Mesendoderm (in vitro differentiated cells): ENCODE measurements at regions not wholly inside any gene's neighbourhood (a gene's known extent, or its start where the extent isn't known, plus 50 kb on each side); places are given as distances from the start of the nearest gene placed in this dataset.

ENCODE experiments used
- DNase-seq: peaks from one replicate; pipeline ENCODE4 v3.0.0; 2013
- H2AK5ac ChIP-seq: 2 replicates; pipeline ENCODE4 v1.6.1; 2013; ENCODE audit warnings: low read length, inconsistent platforms
- H2BK120ac ChIP-seq: 2 replicates; pipeline ENCODE4 v1.6.1; 2013; ENCODE audit warnings: low read depth, mild to moderate bottlenecking, low read length, moderate library complexity, mixed read lengths
- H2BK15ac ChIP-seq: replicated peaks from 2 replicates; pipeline ENCODE4 v1.6.1; 2013; ENCODE audit warnings: low read depth, mild to moderate bottlenecking, moderate library complexity
- H2BK5ac ChIP-seq: 2 replicates; pipeline ENCODE4 v1.6.1; 2013; ENCODE audit warnings: low read length, inconsistent platforms
- H3K18ac ChIP-seq: 2 replicates; pipeline ENCODE4 v1.6.1; 2013; ENCODE audit warnings: mild to moderate bottlenecking, low read length, mixed read lengths
- H3K23ac ChIP-seq: one replicate; pipeline ENCODE4 v1.6.1; 2013; ENCODE audit warnings: low read length
- H3K27ac ChIP-seq: 2 replicates; pipeline ENCODE4 v1.5.1; 2013; ENCODE audit warnings: low read depth, mild to moderate bottlenecking, inconsistent platforms, low read length, moderate library complexity
- H3K27me3 ChIP-seq: 2 replicates; pipeline ENCODE4 v1.6.1; 2013; ENCODE audit warnings: low read length, control low read depth, mild to moderate bottlenecking, inconsistent platforms; ENCODE audit not compliant: insufficient read depth, poor library complexity
- H3K36me3 ChIP-seq: 2 replicates; pipeline ENCODE4 v1.6.1; 2013; ENCODE audit warnings: low read length, inconsistent platforms; ENCODE audit not compliant: control insufficient read depth, insufficient read depth
- H3K4ac ChIP-seq: one replicate; pipeline ENCODE4 v1.6.1; 2013; ENCODE audit warnings: low read depth, mild to moderate bottlenecking, low read length, moderate library complexity
- H3K4me1 ChIP-seq: 2 replicates; pipeline ENCODE4 v1.6.1; 2013; ENCODE audit warnings: low read depth, low read length, inconsistent platforms; ENCODE audit not compliant: control insufficient read depth
- H3K4me2 ChIP-seq: 2 replicates; pipeline ENCODE4 v1.6.1; 2013; ENCODE audit warnings: low read length
- H3K4me3 ChIP-seq: 2 replicates; pipeline ENCODE4 v1.5.1; 2013; ENCODE audit warnings: mild to moderate bottlenecking, low read length
- H3K56ac ChIP-seq: one replicate; pipeline ENCODE4 v1.6.1; 2013; ENCODE audit warnings: low read length
- H3K79me1 ChIP-seq: 2 replicates; pipeline ENCODE4 v1.6.1; 2013; ENCODE audit warnings: low read length, inconsistent platforms
- H3K79me2 ChIP-seq: 2 replicates; pipeline ENCODE4 v1.6.1; 2013; ENCODE audit warnings: mild to moderate bottlenecking, low read length; ENCODE audit not compliant: control insufficient read depth, insufficient read depth
- H3K9ac ChIP-seq: 2 replicates; pipeline ENCODE4 v1.6.1; 2013; ENCODE audit warnings: low read length, inconsistent platforms
- H4K5ac ChIP-seq: one replicate; pipeline ENCODE4 v1.6.1; 2013; ENCODE audit warnings: low read length
- H4K8ac ChIP-seq: one replicate; pipeline ENCODE4 v1.6.1; 2013; ENCODE audit warnings: low read depth, mild to moderate bottlenecking, control low read depth, low read length, moderate library complexity
- WGBS: extraction: QIAGEN DNeasy Blood & Tissue Kit; methylation state at CpG from one replicate; pipeline ENCODE4 v1.1.7; 2013; ENCODE audit warnings: low lambda C conversion rate, missing lambda C conversion rate; ENCODE audit not compliant: insufficient coverage; ENCODE audit errors: extremely low coverage; 5-methylcytosine and 5-hydroxymethylcytosine counted together

DNA sequence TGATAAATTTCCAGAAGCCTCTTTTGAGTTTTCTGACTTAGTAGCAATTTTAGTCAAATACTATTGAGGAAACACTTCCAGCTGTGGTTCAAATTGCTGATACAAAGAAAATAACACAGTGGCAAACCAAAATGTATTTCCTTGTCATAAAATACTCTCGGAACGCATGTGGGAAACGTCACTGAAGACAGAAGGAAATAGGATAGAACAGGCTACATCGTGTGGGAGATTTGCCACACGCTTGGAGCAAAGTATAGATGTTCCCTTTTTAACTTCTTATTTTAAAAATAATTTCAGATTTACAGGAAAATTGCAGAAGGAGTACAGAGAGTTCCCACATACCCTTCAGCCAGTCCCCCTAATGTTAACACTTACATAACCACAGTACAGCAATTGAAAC lies 88.8 kb downstream of the ING1 start:
- Histone ChIP-seq H3K23ac (no peak overlapping the region), H3K79me1 (no peaks in the 10 kb centered on the region), H3K4me2 (no peak overlapping the region), H3K18ac (no peak overlapping the region), H3K27ac (no peak overlapping the region), H3K27me3 (no peaks in the 10 kb centered on the region), H4K8ac (no peak overlapping the region), H2BK120ac (no peak overlapping the region), H3K79me2 (no peaks in the 10 kb centered on the region), H3K36me3 (no peaks in the 10 kb centered on the region), H3K56ac (no peak overlapping the region), H4K5ac (no peak overlapping the region), H3K4me1 (peaks cover 3% of the 10 kb centered on the region), H3K4me3 (no peak overlapping the region), H2BK15ac (no peak overlapping the region), H3K9ac (no peak overlapping the region), H2AK5ac (no peak overlapping the region), H2BK5ac (no peak overlapping the region), H3K4ac (no peak overlapping the region)
- DNase-seq: no peak
- no CpG with 5 or more reads among the region's 5 CpGs for WGBS

DNA sequence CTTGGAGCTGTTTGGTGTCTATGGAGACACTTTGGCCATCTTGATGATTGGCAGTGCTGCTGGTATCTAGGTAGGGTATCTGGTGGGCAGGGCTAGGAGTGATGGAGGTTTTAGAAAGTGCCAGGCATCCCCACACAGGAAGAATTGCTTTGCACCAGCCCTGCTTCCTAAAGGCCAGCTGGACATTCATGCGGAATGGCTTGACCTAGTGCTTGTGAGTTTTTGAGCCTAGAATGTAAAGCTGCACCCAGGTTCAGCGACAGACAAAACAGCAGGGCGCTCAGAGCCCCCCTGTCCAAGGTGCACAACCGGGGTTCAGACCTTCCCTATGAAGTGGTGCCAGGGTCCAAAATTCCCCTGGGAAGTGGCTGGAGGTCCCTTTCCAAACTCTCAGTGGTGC lies 93.1 kb downstream of the ING1 start:
- H4K8ac ChIP-seq: no peak overlapping the region
- H3K9ac ChIP-seq: no peak overlapping the region
- no peaks in the 10 kb centered on the region for H3K4me1 ChIP-seq
- H2BK120ac ChIP-seq: no peak overlapping the region
- no peak overlapping the region for H2BK15ac ChIP-seq
- no peak for DNase-seq
- no peak overlapping the region for H2BK5ac ChIP-seq
- no peak overlapping the region for H2AK5ac ChIP-seq
- H3K27ac ChIP-seq: no peak overlapping the region
- no peak overlapping the region for H3K4me2 ChIP-seq
- no peak overlapping the region for H3K4me3 ChIP-seq
- no peak overlapping the region for H3K4ac ChIP-seq
- H3K56ac ChIP-seq: no peak overlapping the region
- no peak overlapping the region for H3K23ac ChIP-seq
- H3K27me3 ChIP-seq: no peaks in the 10 kb centered on the region
- H3K36me3 ChIP-seq: no peaks in the 10 kb centered on the region
- no peak overlapping the region for H3K18ac ChIP-seq
- H3K79me2 ChIP-seq: no peaks in the 10 kb centered on the region
- no CpG with 5 or more reads among the region's 4 CpGs for WGBS
- no peaks in the 10 kb centered on the region for H3K79me1 ChIP-seq
- H4K5ac ChIP-seq: no peak overlapping the region

DNA sequence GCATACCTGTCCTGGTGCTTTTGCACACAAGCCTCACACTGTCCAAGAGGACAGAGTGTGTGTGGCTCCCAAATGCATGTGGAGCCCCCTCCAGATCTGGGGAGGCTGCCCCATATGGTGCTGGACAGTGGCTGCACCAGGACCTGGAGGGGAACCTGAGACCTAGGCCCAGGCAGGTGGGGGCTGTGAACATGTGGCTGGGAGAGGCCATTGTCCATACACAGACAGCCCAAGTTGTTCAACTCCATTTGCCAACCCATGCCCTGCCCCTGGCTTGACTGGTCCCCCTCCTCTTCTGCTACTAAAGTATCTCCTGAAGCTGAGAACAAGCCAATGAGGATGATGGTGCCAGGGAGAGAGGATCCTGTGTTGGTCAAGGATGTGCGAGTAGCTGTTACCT lies 94.0 kb downstream of the ING1 start:
- WGBS: no CpG with 5 or more reads among the region's 1 CpG
- H3K27me3 ChIP-seq: no peaks in the 10 kb centered on the region
- no peak overlapping the region for H3K9ac ChIP-seq
- H3K4me2 ChIP-seq: no peak overlapping the region
- no peak overlapping the region for H2BK120ac ChIP-seq
- H2BK15ac ChIP-seq: no peak overlapping the region
- H3K4me3 ChIP-seq: no peak overlapping the region
- no peak overlapping the region for H4K5ac ChIP-seq
- H3K4me1 ChIP-seq: no peaks in the 10 kb centered on the region
- no peak overlapping the region for H3K18ac ChIP-seq
- no peak overlapping the region for H3K27ac ChIP-seq
- H3K4ac ChIP-seq: no peak overlapping the region
- no peak overlapping the region for H2AK5ac ChIP-seq
- DNase-seq: no peak
- H3K79me2 ChIP-seq: no peaks in the 10 kb centered on the region
- no peak overlapping the region for H2BK5ac ChIP-seq
- no peak overlapping the region for H3K56ac ChIP-seq
- no peaks in the 10 kb centered on the region for H3K36me3 ChIP-seq
- no peaks in the 10 kb centered on the region for H3K79me1 ChIP-seq
- no peak overlapping the region for H4K8ac ChIP-seq
- H3K23ac ChIP-seq: peak overlapping the region; percentile 76

DNA sequence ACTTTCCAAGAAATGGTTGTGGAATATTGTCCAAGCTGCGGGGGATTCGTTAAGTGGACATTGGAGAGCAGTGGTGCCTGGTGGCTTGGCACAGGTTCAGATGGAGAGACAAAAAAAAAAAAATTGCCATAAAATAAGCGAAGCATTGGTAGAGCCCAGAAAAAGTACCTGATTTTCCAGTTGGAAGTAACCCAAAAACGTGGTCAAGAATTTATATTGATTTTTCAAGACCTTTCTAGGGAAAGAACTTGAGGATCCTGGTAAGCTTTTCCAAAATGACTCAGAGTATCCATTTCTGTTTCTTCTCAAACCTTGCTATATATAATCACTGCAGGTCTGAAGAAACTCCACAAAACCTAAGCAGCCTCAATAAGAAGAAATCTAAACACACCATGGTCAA lies 94.6 kb downstream of the ING1 start:
- no peak overlapping the region for H2BK120ac ChIP-seq
- no peak overlapping the region for H3K4me3 ChIP-seq
- no peak overlapping the region for H3K27ac ChIP-seq
- H2AK5ac ChIP-seq: no peak overlapping the region
- no peaks in the 10 kb centered on the region for H3K36me3 ChIP-seq
- no peaks in the 10 kb centered on the region for H3K27me3 ChIP-seq
- WGBS: no CpG with 5 or more reads among the region's 4 CpGs
- no peak overlapping the region for H3K18ac ChIP-seq
- no peak overlapping the region for H3K4me2 ChIP-seq
- no peak overlapping the region for H3K9ac ChIP-seq
- no peaks in the 10 kb centered on the region for H3K79me2 ChIP-seq
- no peak overlapping the region for H3K23ac ChIP-seq
- H3K4me1 ChIP-seq: no peaks in the 10 kb centered on the region
- no peak overlapping the region for H3K4ac ChIP-seq
- no peak for DNase-seq
- no peak overlapping the region for H2BK5ac ChIP-seq
- H4K8ac ChIP-seq: no peak overlapping the region
- no peak overlapping the region for H3K56ac ChIP-seq
- no peak overlapping the region for H4K5ac ChIP-seq
- no peak overlapping the region for H2BK15ac ChIP-seq
- H3K79me1 ChIP-seq: no peaks in the 10 kb centered on the region

DNA sequence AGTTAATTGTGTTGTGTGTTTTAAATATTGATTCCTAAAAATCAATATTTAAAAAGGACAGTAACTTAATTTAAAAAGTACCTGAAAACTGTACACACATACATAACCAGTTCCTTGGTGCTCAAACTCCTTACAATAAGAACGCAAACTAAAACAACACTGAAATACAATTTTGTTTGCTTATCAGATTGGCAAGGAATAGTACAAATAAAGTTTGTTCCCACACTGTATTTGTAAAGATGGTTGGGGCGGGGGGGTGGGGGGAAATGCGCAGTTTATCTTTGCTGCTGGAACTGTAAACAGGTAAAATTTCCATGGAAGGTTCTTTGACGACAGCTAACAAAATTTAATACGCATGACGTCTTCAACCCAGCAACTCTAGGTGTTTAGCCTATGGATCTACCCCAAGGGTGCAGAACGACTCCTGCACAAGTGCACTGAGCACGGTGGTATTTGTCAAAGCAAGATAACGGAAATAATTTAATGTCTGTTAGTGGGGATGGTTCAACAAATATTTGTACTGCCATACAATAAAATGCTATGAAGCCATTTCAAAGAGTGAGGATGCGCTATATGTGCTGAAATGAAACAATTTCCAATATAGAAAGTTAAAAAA lies 96.5 kb downstream of the ING1 start:
- Histone ChIP-seq H3K79me2 (no peaks in the 10 kb centered on the region), H2AK5ac (no peak overlapping the region), H2BK5ac (no peak overlapping the region), H2BK120ac (no peak overlapping the region), H3K79me1 (no peaks in the 10 kb centered on the region), H3K56ac (no peak overlapping the region), H3K9ac (no peak overlapping the region), H3K4me1 (no peaks in the 10 kb centered on the region), H4K5ac (no peak overlapping the region), H3K27ac (no peak overlapping the region), H3K23ac (no peak overlapping the region), H3K4me2 (no peak overlapping the region), H3K4ac (no peak overlapping the region), H3K27me3 (no peaks in the 10 kb centered on the region), H3K36me3 (no peaks in the 10 kb centered on the region), H3K18ac (no peak overlapping the region), H2BK15ac (no peak overlapping the region), H4K8ac (no peak overlapping the region), H3K4me3 (no peak overlapping the region)
- no peak for DNase-seq
- no CpG with 5 or more reads among the region's 10 CpGs for WGBS

DNA sequence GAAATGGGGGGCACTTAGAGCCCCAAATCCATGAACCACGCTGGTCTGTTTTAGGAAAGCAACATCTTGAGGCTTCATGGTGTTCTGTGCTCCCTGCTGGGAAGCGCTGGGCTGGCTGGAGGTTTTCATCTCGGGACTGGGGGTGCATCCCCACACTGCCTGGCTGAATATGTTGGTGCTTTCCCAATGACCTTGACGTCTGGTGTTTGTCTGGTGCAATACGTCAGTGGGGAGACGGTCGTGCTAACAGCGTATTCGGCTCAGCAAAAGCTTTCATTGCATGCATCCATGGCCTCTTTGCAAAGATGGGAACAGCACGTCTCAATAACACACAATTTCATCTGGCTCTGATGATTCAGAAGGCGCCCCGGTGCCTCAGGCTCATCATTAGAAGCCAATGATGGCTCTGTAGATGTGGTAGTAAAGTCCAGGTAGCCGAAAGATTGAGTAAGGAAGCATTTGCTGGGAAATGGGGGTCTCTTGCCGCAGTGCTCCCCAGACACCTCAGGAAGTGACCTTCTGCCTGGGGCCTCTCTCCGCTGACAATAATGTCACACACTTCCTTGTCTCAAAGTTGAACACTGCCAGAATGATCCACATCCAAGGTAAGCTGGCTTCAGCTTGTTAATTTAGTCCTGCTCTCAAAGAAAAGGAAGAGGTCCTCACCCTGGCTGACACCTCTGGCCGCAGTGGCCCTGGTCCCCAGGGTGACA lies 97.7 kb downstream of the ING1 start:
- Histone ChIP-seq H3K36me3 (no peaks in the 10 kb centered on the region), H3K56ac (no peak overlapping the region), H3K4ac (no peak overlapping the region), H3K79me1 (no peaks in the 10 kb centered on the region), H3K4me1 (no peaks in the 10 kb centered on the region), H3K4me2 (no peak overlapping the region), H3K18ac (no peak overlapping the region), H3K27ac (no peak overlapping the region), H3K9ac (no peak overlapping the region), H3K4me3 (no peak overlapping the region), H3K27me3 (no peaks in the 10 kb centered on the region), H4K8ac (no peak overlapping the region), H2BK5ac (no peak overlapping the region), H4K5ac (no peak overlapping the region), H2BK120ac (no peak overlapping the region), H2BK15ac (no peak overlapping the region), H2AK5ac (no peak overlapping the region), H3K23ac (no peak overlapping the region), H3K79me2 (no peaks in the 10 kb centered on the region)
- WGBS: no CpG with 5 or more reads among the region's 16 CpGs
- no peak for DNase-seq
